GM23248 (cell line): ENCODE measurements at regions not wholly inside any gene's neighbourhood (a gene's known extent, or its start where the extent isn't known, plus 50 kb on each side); places are given as distances from the start of the nearest gene placed in this dataset. TPM values are rescaled to one million over a fixed set of nuclear protein-coding genes. Genes with fewer than 3 reads are reported as not detected.

Experiments used
- DNase-seq: peaks from one replicate; pipeline ENCODE4 v3.0.0-alpha.2; 2015
- H2AFZ ChIP-seq: fragments of 200-600 bp; sonication (generic); 2 replicates; pipeline ENCODE4 v1.6.1; 2016; ENCODE audit warnings: antibody characterized with exemption
- H3F3A ChIP-seq: fragments of 200-600 bp; sonication (generic); 2 replicates; pipeline ENCODE4 v1.6.1; 2016; ENCODE audit warnings: mild to moderate bottlenecking, antibody characterized with exemption, mixed run types; ENCODE audit not compliant: insufficient read depth
- H3K27ac ChIP-seq: fragments of 200-600 bp; sonication (generic); 2 replicates; pipeline ENCODE4 v1.5.1; 2016; ENCODE audit warnings: mild to moderate bottlenecking
- H3K27me3 ChIP-seq: fragments of 200-600 bp; sonication (generic); replicated peaks from 2 replicates; pipeline ENCODE4 v1.6.1; 2016; ENCODE audit warnings: mild to moderate bottlenecking; ENCODE audit not compliant: insufficient read depth
- H3K36me3 ChIP-seq: fragments of 200-600 bp; sonication (generic); 2 replicates; pipeline ENCODE4 v1.6.1; 2016; ENCODE audit warnings: low read depth, mild to moderate bottlenecking
- H3K4me1 ChIP-seq: fragments of 200-600 bp; sonication (generic); 2 replicates; pipeline ENCODE4 v1.6.1; 2016; ENCODE audit warnings: mild to moderate bottlenecking; ENCODE audit not compliant: insufficient read depth
- H3K4me2 ChIP-seq: fragments of 200-600 bp; sonication (generic); one replicate; pipeline ENCODE4 v1.6.1; 2016; ENCODE audit warnings: mild to moderate bottlenecking; ENCODE audit not compliant: unreplicated experiment
- H3K4me3 ChIP-seq: fragments of 200-600 bp; sonication (generic); 2 replicates; pipeline ENCODE4 v1.5.1; 2016; ENCODE audit warnings: mild to moderate bottlenecking
- H3K79me2 ChIP-seq: fragments of 200-600 bp; sonication (generic); 2 replicates; pipeline ENCODE4 v1.6.1; 2016; ENCODE audit warnings: mild to moderate bottlenecking; ENCODE audit not compliant: insufficient read depth
- H3K9ac ChIP-seq: fragments of 200-600 bp; sonication (generic); 2 replicates; pipeline ENCODE4 v1.6.1; 2016; ENCODE audit warnings: mild to moderate bottlenecking
- H3K9me2 ChIP-seq: fragments of 200-600 bp; sonication (generic); 2 replicates; pipeline ENCODE4 v1.6.1; 2016; ENCODE audit warnings: mixed run types, mild to moderate bottlenecking, moderate library complexity; ENCODE audit not compliant: insufficient read depth
- H3K9me3 ChIP-seq: fragments of 200-600 bp; sonication (generic); one replicate; pipeline ENCODE4 v1.6.1; 2017; ENCODE audit warnings: low read depth
- H4K20me1 ChIP-seq: fragments of 200-600 bp; sonication (generic); 2 replicates; pipeline ENCODE4 v1.6.0; 2016; ENCODE audit not compliant: insufficient read depth
- EZH2 ChIP-seq: fragments of 200-600 bp; sonication (generic); IDR thresholded peaks from 2 replicates; pipeline ENCODE4 v1.6.1; 2018; ENCODE audit warnings: antibody characterized with exemption, mild to moderate bottlenecking; ENCODE audit not compliant: insufficient read depth, poor library complexity, severe bottlenecking
- EZH2phosphoT487 ChIP-seq: fragments of 200-600 bp; sonication (generic); IDR thresholded peaks from 2 replicates; pipeline ENCODE4 v1.6.1; 2018; ENCODE audit warnings: antibody characterized with exemption, moderate library complexity, mild to moderate bottlenecking, low read depth; ENCODE audit not compliant: insufficient read depth
- WGBS, 2 experiments: methylation state at CpG; one replicate each; pipeline ENCODE4 v1.1.6; 2015 to 2017; ENCODE audit warnings: low lambda C conversion rate in 2 of 2, low coverage in 1 of 2; ENCODE audit errors: missing lambda C conversion rate in 2 of 2; 5-methylcytosine and 5-hydroxymethylcytosine counted together
- in situ Hi-C: fragments of 300-500 bp; cut with MboI; formaldehyde crosslinking; loops from 2 replicates; pipeline ENCODE4 v1.15.0; 2020
- small RNA-seq: library from RNA; depleted of rRNA; stranded (forward); fragments of <200 nt; gene quantifications from one replicate; pipeline ENCODE3, GENCODE V24; 2014; ENCODE audit warnings: low read depth, low replicate concordance

GRCh38 chr5:24433555-24433954 lies 211.2 kb downstream of the CDH10 start:
- Histone ChIP-seq H3K9me3 (no peaks in the 10 kb centered on the region), H2AFZ (no peak overlapping the region), H3K27me3 (no peaks in the 10 kb centered on the region), H3K4me2 (no peak overlapping the region), H3K9ac (no peak overlapping the region), H4K20me1 (no peaks in the 10 kb centered on the region), H3K27ac (no peak overlapping the region), H3K4me1 (no peaks in the 10 kb centered on the region), H3F3A (no peaks in the 10 kb centered on the region), H3K79me2 (no peaks in the 10 kb centered on the region), H3K4me3 (no peak overlapping the region), H3K36me3 (no peaks in the 10 kb centered on the region), H3K9me2 (no peaks in the 10 kb centered on the region)
- DNase-seq = no peak
- in situ Hi-C loops = no loop called here
- TF ChIP-seq EZH2phosphoT487 = no peak
- TF ChIP-seq EZH2 = no peak
- WGBS, 2 experiments = 68 to 74% methylated on average over 3 of the region's 3 CpGs

Small RNA genes in the stretch of these regions (small RNA-seq; reads per million reads assigned to genes)
- gene AC026784.1 = not detected
- gene RF00019 = not detected
- not detected for gene RF00561
